Esophagus mucosa (tissue), 1 donor: ENCODE measurements at regions not wholly inside any gene's neighbourhood (a gene's known extent, or its start where the extent isn't known, plus 50 kb on each side); places are given as distances from the start of the nearest gene placed in this dataset.
"Not testable (repeated sequence)": the region's sequence is repeated elsewhere in the genome, so short reads cannot be mapped to it uniquely, and the experiment has no call there.

ENCODE experiments used
- ATAC-seq: fragments of 200-7000 bp; cut with Tn5 transposase; one replicate; pipeline ENCODE4 v1.9.1; 2020
- donor health status: DM: yes; HTN: yes; CAD: no.

DNA sequence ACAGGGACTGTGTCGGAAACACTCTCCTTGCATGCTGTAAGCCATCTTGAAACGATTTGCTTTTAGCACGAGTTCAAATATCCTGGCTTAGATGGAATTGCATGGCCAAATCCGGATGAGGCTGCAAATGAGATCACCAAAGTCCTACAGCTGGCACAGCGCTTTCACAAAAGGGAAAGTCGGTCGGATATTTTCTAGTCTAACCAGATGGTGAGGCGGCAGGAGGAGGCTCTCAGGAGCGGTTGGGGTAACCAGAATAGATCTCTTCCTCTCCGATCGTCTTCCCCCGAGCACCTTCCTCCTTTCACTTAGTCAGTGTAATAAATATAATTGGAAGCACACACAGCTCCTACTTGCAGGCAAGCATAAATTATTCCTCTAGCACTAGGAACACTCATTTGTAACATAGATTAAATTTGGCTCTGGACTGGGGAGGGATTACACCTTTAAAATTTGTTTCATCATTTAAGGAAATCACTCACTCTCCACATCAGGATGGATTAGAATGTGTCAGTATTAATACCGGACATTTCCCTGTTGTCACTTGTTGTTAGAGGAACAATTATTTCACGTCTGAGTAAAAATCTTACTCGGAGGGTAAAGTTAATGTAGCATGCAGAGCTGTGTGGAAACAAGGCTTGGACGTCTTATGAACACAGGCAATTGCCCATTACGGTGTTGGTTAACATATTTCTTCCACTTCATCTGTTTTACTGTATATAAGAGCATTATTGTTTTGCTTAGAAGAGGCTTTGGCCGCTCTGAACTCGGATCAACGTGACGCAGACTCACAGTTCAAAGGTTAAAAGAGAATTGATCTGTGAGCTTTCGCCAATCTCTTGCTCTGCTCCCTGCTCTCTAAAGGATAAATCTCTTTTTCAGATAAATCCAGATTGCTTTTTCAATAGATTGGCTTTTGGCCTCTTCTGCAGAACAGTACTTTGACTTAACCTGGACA is 857.9 kb downstream of the TYW1 start:
- ATAC-seq, result no peak

DNA sequence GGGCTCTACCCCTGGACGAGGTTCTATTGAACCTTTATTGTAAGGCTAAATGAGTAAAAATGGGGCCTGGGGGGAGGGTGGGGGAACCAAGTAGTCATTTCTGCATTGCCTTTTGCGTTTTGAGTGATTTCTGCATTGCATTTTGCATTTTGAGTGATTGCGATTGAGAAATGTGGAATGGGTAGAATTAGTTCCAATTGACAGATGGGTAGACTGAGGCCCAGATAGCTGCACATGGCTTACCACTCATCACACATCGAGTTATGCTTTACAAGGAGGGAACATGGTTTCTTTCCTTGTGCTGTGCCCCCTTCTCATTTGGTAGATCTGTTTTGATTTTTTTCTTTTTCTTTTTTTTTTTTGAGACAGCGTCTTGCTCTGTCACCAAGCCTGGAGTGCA is 858.7 kb downstream of the TYW1 start:
- no peak for ATAC-seq

DNA sequence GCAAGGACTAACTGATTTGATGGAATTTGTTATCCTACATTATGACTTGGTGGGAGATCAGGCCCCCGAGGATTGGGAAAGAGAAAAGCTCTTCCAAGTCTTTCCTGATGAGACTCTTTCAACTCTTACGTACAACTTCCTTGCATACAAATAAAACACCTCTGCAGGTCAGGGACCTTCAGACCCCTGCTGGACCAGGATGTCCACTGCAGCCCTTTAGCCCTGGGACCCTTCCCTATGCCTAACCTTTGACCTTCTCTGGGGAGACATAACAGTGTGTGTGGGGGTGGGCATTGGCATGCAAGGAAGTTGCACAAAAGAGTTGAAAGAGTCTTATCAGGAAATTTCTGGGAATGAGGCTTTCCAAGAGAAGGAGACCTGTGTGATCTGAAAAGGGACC is 859.4 kb downstream of the TYW1 start:
- no peak for ATAC-seq

- no peak for ATAC-seq
These were observed 861.1 kb downstream of the TYW1 start for GRCh38 chr7:67857698-67858097.

GRCh38 chr7:67858931-67859330 is 862.3 kb downstream of the TYW1 start:
- no peak for ATAC-seq

DNA sequence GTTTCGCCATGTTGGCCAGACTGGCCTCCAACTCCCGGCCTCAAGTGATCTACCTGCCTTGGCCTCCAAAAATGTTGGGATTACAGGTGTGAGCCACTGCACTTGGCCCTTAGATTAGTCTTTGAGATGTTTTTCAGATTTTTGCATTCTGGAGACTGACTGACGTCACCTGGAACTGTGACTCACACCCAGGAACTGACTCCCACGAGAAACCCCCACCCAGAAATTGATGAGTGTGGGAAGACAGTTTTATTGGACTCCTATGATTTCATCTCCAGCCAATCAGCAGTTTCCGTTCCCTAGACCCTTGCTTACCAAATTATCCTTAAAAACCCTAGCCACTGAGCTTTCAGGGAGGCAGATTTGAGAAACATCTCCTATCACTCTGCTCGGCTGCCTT is 867.3 kb downstream of the TYW1 start:
- no peak for ATAC-seq

DNA sequence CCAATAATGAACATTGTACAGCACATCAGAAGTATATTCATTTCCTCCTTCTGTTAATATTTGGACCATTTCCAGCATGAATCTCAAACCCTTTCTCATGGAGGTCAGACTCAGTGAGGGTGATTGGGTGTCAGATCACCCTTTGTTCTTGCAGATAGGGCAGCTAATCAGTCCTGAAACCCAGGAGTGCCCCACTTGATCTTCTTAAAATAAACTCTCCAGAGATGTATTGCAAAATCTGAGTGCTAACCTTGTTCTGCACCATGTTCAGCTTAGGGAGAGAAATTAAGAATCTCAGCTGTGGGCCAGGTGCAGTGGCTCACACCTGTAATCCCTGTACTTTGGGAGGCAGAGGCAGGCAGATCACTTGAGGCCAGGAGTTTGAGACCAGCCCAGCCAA is 869.4 kb downstream of the TYW1 start:
- no peak for ATAC-seq

DNA sequence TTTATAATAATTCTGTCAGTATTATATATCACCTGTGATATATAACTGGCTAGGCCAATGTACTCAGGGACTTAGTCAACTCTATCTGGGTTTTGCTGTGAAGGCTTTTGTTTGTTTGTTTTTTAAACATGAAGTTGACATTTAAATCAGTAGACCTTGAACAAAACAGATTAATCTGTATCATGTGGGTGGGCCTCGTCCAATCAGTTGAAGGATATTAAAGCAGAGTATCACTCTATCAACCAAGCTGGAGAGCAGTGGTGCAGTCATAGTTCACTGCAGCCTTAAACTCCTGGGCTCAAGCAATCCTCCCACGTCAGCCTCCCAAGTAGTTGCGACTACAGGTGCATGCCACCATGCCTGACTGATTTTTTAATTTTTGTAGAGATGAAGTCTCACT is 870.2 kb downstream of the TYW1 start:
- no peak for ATAC-seq

DNA sequence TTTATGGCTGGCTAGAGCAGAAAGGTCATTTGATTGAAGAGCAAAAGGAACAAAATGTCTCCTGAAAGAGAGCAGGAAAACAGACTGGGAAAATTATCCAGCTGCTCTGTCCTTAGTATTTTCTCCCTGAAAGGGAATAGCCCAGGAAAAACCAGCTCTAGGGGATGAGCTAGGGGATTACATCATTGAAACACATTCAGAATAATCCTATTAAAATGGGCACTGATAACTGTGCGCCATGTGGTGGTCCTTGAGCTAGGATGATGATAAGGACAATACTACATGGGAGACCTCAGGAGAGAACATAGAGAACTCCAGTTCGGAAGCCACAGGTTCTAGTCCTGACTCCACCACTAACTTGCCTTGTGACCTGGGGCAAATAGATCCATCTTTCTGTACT is 873.8 kb downstream of the TYW1 start:
- no peak for ATAC-seq

GRCh38 chr7:67875558-67875957 is 878.9 kb downstream of the TYW1 start:
- no peak for ATAC-seq

- ATAC-seq, result no peak
These were observed 882.2 kb downstream of the TYW1 start for GRCh38 chr7:67878808-67879207.

DNA sequence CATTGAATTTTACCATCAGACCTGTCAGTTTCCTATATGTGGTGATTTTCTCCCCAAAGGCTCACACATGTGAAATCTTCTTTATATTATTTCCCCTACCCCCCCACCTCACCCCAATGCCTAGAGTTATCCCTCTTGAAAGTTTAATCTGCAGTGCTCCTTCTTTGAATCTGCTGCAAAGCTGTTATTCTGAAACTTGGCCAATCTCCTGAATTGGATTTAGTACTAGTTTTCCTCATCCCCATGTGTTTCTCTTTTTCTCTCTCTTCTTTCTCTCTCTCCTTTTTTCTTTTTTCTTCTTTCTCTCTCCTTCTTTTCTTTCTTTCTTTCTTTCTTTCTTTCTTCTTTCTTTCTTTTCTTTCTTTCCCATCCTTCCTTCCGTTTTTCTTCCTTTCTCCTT is 886.2 kb downstream of the TYW1 start:
- ATAC-seq, result no peak

DNA sequence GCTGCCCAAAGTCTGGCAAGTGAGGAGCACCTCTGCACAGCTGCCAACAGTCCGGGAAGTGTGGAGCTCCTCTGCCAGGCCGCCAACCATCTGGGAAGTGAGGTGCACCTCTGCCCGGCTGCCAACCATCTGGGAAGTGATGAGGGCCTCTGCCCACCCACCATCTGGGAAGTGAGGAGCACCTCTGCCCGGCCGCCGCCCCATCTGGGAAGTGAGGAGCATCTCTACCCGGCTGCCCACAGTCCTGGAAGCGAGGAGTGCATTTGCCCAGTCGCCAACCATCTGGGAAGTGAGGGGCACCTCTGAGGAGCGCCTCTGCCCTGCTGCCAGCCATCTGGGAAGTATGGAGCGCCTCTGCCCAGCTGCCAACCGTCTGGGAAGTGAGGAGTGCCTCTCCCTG is 893.7 kb downstream of the TYW1 start:
- no peak for ATAC-seq

DNA sequence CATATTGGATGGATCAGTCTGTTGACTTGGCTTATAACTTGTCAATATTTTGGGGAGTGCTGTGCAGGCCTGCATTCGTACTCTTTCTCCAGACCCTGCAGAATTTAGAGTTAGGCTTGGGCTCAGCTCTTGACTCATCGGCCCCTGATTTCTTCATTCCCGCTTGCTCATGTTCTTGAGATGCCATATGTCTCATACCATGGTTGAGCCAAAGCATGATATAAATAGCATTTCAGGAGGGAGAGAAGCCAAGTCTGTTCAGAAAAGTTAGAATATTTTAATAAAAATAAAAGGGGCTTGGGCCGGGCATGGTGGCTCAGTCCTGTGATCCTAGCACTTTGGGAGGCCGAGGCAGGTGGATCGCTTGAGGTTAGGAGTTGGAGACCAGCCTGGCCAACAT is 898.1 kb downstream of the TYW1 start:
- ATAC-seq, result no peak

- ATAC-seq, result no peak
These were observed 900.1 kb downstream of the TYW1 start for GRCh38 chr7:67896721-67897120.

DNA sequence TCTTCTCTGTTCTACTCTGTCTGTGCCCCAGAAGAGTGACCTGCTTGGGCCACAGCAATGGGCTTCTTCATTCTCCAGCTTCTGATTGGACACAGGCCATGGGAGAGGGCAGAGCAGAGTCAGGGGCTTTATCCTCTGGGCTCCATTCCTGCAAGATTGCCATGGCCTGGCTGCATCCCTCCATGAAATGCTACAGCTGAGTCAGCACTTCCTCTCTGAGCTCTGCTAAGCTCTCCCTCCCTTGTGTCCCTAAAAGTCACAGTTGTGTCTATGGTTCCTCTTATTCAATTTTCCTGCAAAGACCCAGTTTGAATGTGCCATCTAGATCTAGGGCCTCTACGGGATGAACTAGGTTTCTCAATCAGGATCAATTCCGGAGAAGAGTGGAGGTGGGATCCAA is 903.8 kb downstream of the TYW1 start:
- ATAC-seq, result no peak

DNA sequence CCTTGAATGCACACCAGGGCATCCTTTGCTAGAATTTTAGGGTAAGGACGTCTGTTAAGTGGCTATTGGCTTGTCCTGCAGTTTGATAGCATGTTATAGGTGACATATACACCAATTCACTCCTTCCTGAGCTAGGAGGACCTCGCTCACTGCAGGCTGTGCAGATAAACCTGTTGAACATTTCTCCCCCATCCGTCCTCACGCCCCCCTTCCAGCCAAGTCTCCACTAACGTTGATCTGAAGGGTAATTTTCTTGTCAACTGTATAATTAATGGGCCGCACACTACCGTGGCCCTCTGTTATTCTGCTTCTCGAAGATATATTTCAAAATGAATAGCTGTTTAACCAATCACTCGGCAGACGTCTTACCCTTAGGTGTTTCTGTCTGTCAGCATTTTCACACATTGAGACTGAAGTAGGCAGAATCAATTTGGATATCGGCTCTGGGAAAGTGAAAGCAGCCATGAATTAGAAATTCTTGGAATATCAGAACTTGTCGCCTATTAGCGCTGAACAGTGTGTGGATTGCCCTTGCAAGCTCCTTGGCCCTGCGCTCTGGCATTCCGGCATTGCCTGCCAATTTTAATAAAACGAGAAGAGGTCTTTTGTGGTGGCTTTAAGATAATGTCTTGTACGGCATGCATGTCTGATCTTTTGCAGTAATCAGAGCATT is 905.3 kb downstream of the TYW1 start:
- ATAC-seq, result no peak

DNA sequence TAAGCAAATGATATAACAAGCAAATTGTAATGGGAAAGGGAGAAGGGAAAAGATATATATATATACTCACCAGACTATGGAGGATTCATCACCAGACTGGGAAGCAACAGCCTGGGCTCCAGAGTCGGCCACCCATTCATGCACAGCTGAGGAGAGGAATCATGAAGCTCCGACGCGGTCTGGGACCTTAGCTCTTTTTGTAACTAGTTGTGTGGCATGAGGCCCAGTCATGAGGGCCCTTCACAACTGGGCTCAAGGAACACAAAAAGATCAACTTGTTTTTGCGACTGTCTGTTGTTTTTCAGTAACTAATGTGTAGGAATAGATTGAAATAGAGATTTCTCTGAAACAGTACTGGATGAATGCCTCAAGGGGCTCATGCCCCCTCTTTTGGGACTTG is 911.2 kb downstream of the TYW1 start:
- ATAC-seq, result no peak

DNA sequence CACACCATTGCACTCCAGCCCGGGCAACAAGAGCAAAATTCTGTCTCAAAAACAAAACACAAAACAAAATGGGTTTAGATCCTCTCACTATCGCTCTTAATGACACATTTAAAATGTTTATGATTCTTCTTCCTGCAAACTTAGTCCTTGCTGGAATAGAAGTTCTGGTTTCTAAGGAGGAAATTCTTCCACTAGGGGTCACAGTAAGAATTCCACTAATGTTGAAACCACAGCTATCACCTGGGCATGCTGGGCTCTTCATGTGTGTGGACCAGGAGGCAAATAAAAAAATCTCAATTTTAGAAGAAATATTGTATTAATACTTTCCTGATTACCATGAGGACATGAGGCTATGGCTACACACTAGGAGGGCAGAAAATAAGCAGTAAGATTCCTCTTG is 915.8 kb downstream of the TYW1 start:
- ATAC-seq, result no peak

DNA sequence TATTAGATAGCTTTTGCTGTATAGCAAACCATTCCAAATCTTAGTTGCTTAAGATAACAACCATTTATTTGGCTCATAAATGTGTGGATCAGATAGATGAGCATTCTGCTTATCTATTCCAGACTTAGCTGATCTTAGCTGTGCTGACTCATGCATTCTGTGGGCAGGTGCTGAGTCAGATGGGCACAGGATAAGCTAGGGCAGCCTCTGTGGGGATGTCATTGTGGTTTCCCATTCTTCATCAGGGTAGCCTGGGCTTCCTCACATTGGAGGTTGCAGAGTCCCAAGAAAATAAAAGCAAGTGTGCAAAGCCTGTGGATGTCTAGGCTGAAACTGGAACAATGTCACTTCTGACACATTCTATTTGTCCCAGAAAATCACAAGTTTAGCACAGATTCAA is 917.0 kb downstream of the TYW1 start:
- ATAC-seq, result no peak

DNA sequence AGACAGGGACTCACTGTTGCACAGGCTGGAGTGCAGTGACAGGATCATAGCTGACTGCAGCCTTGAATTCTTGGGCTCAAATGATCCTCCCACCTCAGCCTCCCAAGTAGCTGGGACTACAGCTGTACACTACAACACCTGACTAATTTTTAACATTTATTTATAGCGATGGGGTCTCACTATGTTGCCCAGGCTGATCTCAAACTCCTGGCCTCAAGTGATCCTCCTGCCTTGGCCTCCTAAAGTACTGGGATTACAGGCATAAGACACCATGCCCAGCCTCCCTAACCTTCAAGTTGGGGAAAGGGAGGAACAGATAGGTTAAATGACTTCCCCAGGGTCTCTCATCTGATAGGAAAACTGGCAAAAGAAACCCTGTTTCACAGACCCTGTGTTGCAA is 919.5 kb downstream of the TYW1 start:
- ATAC-seq, result not testable (repeated sequence)

DNA sequence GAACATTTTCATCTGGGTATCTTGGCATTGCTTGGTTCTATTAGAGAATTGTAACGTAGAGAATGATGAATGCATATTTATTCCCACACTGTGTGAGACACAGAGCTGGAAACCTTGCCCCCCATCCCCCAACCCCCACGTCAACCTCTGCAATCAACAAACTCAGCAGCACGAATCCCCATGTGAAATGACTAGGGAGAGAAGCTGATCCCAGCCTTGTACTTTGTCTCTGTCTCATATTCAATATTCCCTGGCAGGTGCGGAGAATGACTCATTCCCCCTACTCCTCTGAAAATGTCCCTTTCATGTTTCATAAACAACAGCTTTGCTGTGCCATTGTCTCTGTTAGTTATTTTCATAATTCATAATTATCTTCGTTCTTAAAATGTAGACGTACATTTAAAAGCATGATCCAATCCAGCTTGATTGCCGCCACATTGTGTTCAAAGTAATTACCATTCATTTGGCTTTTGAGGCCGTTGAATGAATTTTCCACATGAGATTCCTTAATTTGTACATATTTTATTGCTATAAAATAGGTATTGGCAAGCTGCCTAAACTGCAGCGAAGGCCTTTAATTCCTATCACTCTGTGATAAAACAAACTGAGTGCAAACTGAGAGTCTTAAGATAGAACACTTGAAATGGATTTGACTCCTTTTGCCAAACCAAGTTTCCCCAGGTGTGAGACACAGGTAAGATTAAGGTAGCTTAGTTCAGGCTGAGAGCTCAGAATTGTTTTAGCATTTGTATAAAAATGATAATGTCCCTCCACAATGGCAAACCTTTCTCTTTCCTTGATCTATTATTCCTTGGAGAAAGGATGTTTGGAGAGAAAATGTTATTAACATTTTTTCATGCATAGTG is 920.2 kb downstream of the TYW1 start:
- no peak for ATAC-seq

- ATAC-seq, result no peak
These were observed 920.8 kb downstream of the TYW1 start for GRCh38 chr7:67917437-67917755.
